ENCODE measurements at regions not wholly inside any gene's neighbourhood (a gene's known extent, or its start where the extent isn't known, plus 50 kb on each side); places are given as distances from the start of the nearest gene placed in this dataset.

- TF ChIP-seq, protein P1, sequence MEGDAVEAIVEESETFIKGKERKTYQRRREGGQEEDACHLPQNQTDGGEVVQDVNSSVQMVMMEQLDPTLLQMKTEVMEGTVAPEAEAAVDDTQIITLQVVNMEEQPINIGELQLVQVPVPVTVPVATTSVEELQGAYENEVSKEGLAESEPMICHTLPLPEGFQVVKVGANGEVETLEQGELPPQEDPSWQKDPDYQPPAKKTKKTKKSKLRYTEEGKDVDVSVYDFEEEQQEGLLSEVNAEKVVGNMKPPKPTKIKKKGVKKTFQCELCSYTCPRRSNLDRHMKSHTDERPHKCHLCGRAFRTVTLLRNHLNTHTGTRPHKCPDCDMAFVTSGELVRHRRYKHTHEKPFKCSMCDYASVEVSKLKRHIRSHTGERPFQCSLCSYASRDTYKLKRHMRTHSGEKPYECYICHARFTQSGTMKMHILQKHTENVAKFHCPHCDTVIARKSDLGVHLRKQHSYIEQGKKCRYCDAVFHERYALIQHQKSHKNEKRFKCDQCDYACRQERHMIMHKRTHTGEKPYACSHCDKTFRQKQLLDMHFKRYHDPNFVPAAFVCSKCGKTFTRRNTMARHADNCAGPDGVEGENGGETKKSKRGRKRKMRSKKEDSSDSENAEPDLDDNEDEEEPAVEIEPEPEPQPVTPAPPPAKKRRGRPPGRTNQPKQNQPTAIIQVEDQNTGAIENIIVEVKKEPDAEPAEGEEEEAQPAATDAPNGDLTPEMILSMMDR (IDR thresholded peaks at IDR 0.05; ENCODE audit: insufficient read depth, low read depth, low read length), result no peak
- TF ChIP-seq EZH2 (IDR thresholded peaks at IDR 0.05; ENCODE audit: insufficient read depth, low read length), result no peak
These were observed 473.4 kb upstream of the GNPDA2 start for GRCh38 chr4:45199736-45200135.

Data from astrocyte (in vitro differentiated cells and primary cell).